ENCODE measurements at regions not wholly inside any gene's neighbourhood (a gene's known extent, or its start where the extent isn't known, plus 50 kb on each side); places are given as distances from the start of the nearest gene placed in this dataset.

GRCh38 chr21:39116761-39117439, 66.4 kb downstream of the PSMG1 start:
- no peaks in the 10 kb centered on the region for H3K36me3 ChIP-seq (ENCODE audit: insufficient read depth, low read length)
- no peak for TF ChIP-seq POLR2AphosphoS5 (IDR thresholded peaks at IDR 0.05; ENCODE audit: borderline replicate concordance, low read depth, low read length)
- no peak for TF ChIP-seq EZH2 (IDR thresholded peaks at IDR 0.05)
- TF ChIP-seq FOXP2 (optimal IDR thresholded peaks at IDR 0.05; ENCODE audit: control extremely low read depth, extremely low read length, insufficient read depth), result no peak
- H3K9ac ChIP-seq (ENCODE audit: insufficient read length), result no peak overlapping the region
- DNase-seq (ENCODE audit: low read depth, low spot score), result no peak
- no peak overlapping the region for H3K4me3 ChIP-seq
- H3K9me3 ChIP-seq (ENCODE audit: low read depth, low read length), result no peaks in the 10 kb centered on the region
- H3K27ac ChIP-seq, result no peak overlapping the region

GRCh38 chr21:39115576-39116235, 67.5 kb downstream of the PSMG1 start:
- Histone ChIP-seq H3K9ac (ENCODE audit: insufficient read length) (no peak overlapping the region), H3K36me3 (ENCODE audit: insufficient read depth, low read length) (no peaks in the 10 kb centered on the region), H3K27ac (no peak overlapping the region), H3K9me3 (ENCODE audit: low read depth, low read length) (no peaks in the 10 kb centered on the region), H3K4me3 (no peak overlapping the region)
- TF ChIP-seq FOXP2 (optimal IDR thresholded peaks at IDR 0.05; ENCODE audit: control extremely low read depth, extremely low read length, insufficient read depth), result no peak
- TF ChIP-seq POLR2AphosphoS5 (IDR thresholded peaks at IDR 0.05; ENCODE audit: borderline replicate concordance, low read depth, low read length), result no peak
- TF ChIP-seq EZH2 (IDR thresholded peaks at IDR 0.05), result no peak
- no peak for DNase-seq (ENCODE audit: low read depth, low spot score)

- no peak overlapping the region for H3K27ac ChIP-seq
- H3K36me3 ChIP-seq (ENCODE audit: insufficient read depth, low read length), result no peaks in the 10 kb centered on the region
- DNase-seq (ENCODE audit: low read depth, low spot score), result no peak
- no peak overlapping the region for H3K4me3 ChIP-seq
- TF ChIP-seq EZH2 (IDR thresholded peaks at IDR 0.05), result no peak
- no peak for TF ChIP-seq FOXP2 (optimal IDR thresholded peaks at IDR 0.05; ENCODE audit: control extremely low read depth, extremely low read length, insufficient read depth)
- TF ChIP-seq POLR2AphosphoS5 (IDR thresholded peaks at IDR 0.05; ENCODE audit: borderline replicate concordance, low read depth, low read length), result no peak
- H3K9ac ChIP-seq (ENCODE audit: insufficient read length), result no peak overlapping the region
- no peaks in the 10 kb centered on the region for H3K9me3 ChIP-seq (ENCODE audit: low read depth, low read length)
These were observed 68.2 kb downstream of the PSMG1 start for GRCh38 chr21:39114871-39115575.

DNA sequence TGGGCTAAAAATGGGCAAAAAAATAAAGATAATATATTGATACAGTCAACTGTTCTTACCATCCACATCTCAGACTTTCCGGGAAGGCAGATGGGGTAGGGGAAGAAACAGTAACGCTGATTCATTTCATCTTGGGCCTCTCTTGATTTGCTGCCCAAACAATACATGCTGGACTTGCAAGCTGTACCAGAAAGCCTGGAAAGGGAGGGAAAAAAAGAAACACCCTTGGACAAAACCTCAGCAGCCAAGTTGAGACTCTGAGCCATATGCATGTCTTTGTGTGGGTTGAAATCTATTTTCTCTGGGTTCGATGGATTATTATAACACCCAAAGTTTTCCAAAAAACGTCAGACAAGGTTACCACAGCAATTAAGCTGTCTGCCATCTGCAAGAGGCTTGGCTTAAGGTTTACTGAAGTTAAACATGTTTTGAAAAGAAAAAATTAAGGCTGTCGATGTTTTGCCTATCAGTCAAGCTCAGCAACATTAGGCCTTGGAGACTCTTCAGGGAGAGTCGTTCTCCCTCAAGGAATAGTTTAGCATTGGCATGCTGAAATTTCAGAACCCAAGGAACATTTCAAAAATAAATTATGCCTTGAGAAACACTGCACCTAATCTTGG, 71.2 kb downstream of the PSMG1 start:
- no peak for DNase-seq (ENCODE audit: low read depth, low spot score)
- Histone ChIP-seq H3K36me3 (ENCODE audit: insufficient read depth, low read length) (no peaks in the 10 kb centered on the region), H3K27ac (no peak overlapping the region), H3K9me3 (ENCODE audit: low read depth, low read length) (no peaks in the 10 kb centered on the region), H3K9ac (ENCODE audit: insufficient read length) (no peak overlapping the region), H3K4me3 (no peak overlapping the region)
- TF ChIP-seq FOXP2 (optimal IDR thresholded peaks at IDR 0.05; ENCODE audit: control extremely low read depth, extremely low read length, insufficient read depth) (no peak), POLR2AphosphoS5 (IDR thresholded peaks at IDR 0.05; ENCODE audit: borderline replicate concordance, low read depth, low read length) (no peak), EZH2 (IDR thresholded peaks at IDR 0.05) (no peak)

- DNase-seq (ENCODE audit: low read depth, low spot score), result no peak
- Histone ChIP-seq H3K4me3 (no peak overlapping the region), H3K27ac (no peak overlapping the region), H3K36me3 (ENCODE audit: insufficient read depth, low read length) (no peaks in the 10 kb centered on the region), H3K9me3 (ENCODE audit: low read depth, low read length) (no peaks in the 10 kb centered on the region), H3K9ac (ENCODE audit: insufficient read length) (no peak overlapping the region)
- no peak for TF ChIP-seq POLR2AphosphoS5 (IDR thresholded peaks at IDR 0.05; ENCODE audit: borderline replicate concordance, low read depth, low read length)
- no peak for TF ChIP-seq EZH2 (IDR thresholded peaks at IDR 0.05)
- no peak for TF ChIP-seq FOXP2 (optimal IDR thresholded peaks at IDR 0.05; ENCODE audit: control extremely low read depth, extremely low read length, insufficient read depth)
These were observed 72.8 kb downstream of the PSMG1 start for GRCh38 chr21:39110431-39110830.

GRCh38 chr21:39109596-39110210, 73.5 kb downstream of the PSMG1 start:
- H3K27ac ChIP-seq, result no peak overlapping the region
- no peaks in the 10 kb centered on the region for H3K36me3 ChIP-seq (ENCODE audit: insufficient read depth, low read length)
- no peaks in the 10 kb centered on the region for H3K9me3 ChIP-seq (ENCODE audit: low read depth, low read length)
- H3K9ac ChIP-seq (ENCODE audit: insufficient read length), result no peak overlapping the region
- no peak for TF ChIP-seq EZH2 (IDR thresholded peaks at IDR 0.05)
- no peak for TF ChIP-seq POLR2AphosphoS5 (IDR thresholded peaks at IDR 0.05; ENCODE audit: borderline replicate concordance, low read depth, low read length)
- no peak for TF ChIP-seq FOXP2 (optimal IDR thresholded peaks at IDR 0.05; ENCODE audit: control extremely low read depth, extremely low read length, insufficient read depth)
- no peak for DNase-seq (ENCODE audit: low read depth, low spot score)
- H3K4me3 ChIP-seq, result no peak overlapping the region

GRCh38 chr21:39109163-39109530, 74.1 kb downstream of the PSMG1 start:
- H3K9ac ChIP-seq (ENCODE audit: insufficient read length), result no peak overlapping the region
- H3K36me3 ChIP-seq (ENCODE audit: insufficient read depth, low read length), result no peaks in the 10 kb centered on the region

More at GRCh38 chr21:39109163-39109530, 74.1 kb downstream of the PSMG1 start:
- Histone ChIP-seq H3K9me3 (ENCODE audit: low read depth, low read length) (no peaks in the 10 kb centered on the region), H3K4me3 (no peak overlapping the region), H3K27ac (no peak overlapping the region)
- no peak for TF ChIP-seq POLR2AphosphoS5 (IDR thresholded peaks at IDR 0.05; ENCODE audit: borderline replicate concordance, low read depth, low read length)
- TF ChIP-seq EZH2 (IDR thresholded peaks at IDR 0.05), result no peak
- TF ChIP-seq FOXP2 (optimal IDR thresholded peaks at IDR 0.05; ENCODE audit: control extremely low read depth, extremely low read length, insufficient read depth), result no peak
- DNase-seq (ENCODE audit: low read depth, low spot score), result no peak
